ENCODE measurements at regions not wholly inside any gene's neighbourhood (a gene's known extent, or its start where the extent isn't known, plus 50 kb on each side); places are given as distances from the start of the nearest gene placed in this dataset.
"Not testable (repeated sequence)": the region's sequence is repeated elsewhere in the genome, so short reads cannot be mapped to it uniquely, and the experiment has no call there.

- DNase-seq = no peak
Measured at GRCh38 chr2:121150713-121151112, 134.3 kb downstream of the TFCP2L1 start.

GRCh38 chr2:121151311-121152109, 133.5 kb downstream of the TFCP2L1 start:
- no peak for DNase-seq

- DNase-seq = no peak
Measured at GRCh38 chr2:121152861-121153260, 132.1 kb downstream of the TFCP2L1 start.

- no peak for DNase-seq
Measured at GRCh38 chr2:121153516-121153915, 131.5 kb downstream of the TFCP2L1 start.

GRCh38 chr2:121155502-121156056, 129.4 kb downstream of the TFCP2L1 start:
- no peak for DNase-seq

- DNase-seq = not testable (repeated sequence)
Measured at GRCh38 chr2:121157481-121157880, 127.5 kb downstream of the TFCP2L1 start.

GRCh38 chr2:121159291-121160071, 125.5 kb downstream of the TFCP2L1 start:
- no peak for DNase-seq

GRCh38 chr2:121160366-121160765, 124.6 kb downstream of the TFCP2L1 start:
- no peak for DNase-seq

- DNase-seq = no peak
Measured at GRCh38 chr2:121161272-121161671, 123.7 kb downstream of the TFCP2L1 start.

GRCh38 chr2:121162893-121163292, 122.1 kb downstream of the TFCP2L1 start:
- no peak for DNase-seq

GRCh38 chr2:121164042-121164441, 121.0 kb downstream of the TFCP2L1 start:
- no peak for DNase-seq

GRCh38 chr2:121165038-121165542, 119.9 kb downstream of the TFCP2L1 start:
- DNase-seq = no peak
